H54 (cell line): ENCODE measurements at regions not wholly inside any gene's neighbourhood (a gene's known extent, or its start where the extent isn't known, plus 50 kb on each side); places are given as distances from the start of the nearest gene placed in this dataset.

Experiments
- DNase-seq: peaks from one replicate; pipeline ENCODE4 v3.0.0; 2011; ENCODE audit warnings: low spot score, mixed read lengths; ENCODE audit not compliant: insufficient read length
- FAIRE-seq: peaks from 3 replicates; lab custom pipeline; 2011; peaks lifted over from hg19 to GRCh38; lab: Jason Lieb, UNC
- POLR2A ChIP-seq: IDR thresholded peaks from 2 replicates; pipeline ENCODE4 v1.6.1; 2011; ENCODE audit warnings: low read depth, mild to moderate bottlenecking, low read length

- FAIRE-seq (no peak), DNase-seq (no peak)
- TF ChIP-seq POLR2A, result no peak
Observed at GRCh38 chr9:23541976-23542375, 284.1 kb downstream of the ELAVL2 start.

GRCh38 chr9:23542438-23542837 is 283.6 kb downstream of the ELAVL2 start:
- FAIRE-seq (no peak), DNase-seq (no peak)
- no peak for TF ChIP-seq POLR2A

- FAIRE-seq (no peak), DNase-seq (no peak)
- no peak for TF ChIP-seq POLR2A
Observed at GRCh38 chr9:23542927-23543326, 283.1 kb downstream of the ELAVL2 start.

GRCh38 chr9:23543419-23543818 is 282.6 kb downstream of the ELAVL2 start:
- peak; percentile 15 for DNase-seq

GRCh38 chr9:23545728-23546127 is 280.3 kb downstream of the ELAVL2 start:
- no peak for TF ChIP-seq POLR2A
- DNase-seq, result no peak
- FAIRE-seq, result no peak

More at GRCh38 chr9:23543419-23543818, 282.6 kb downstream of the ELAVL2 start:
- TF ChIP-seq POLR2A, result no peak
- FAIRE-seq, result peak; percentile 91

GRCh38 chr9:23551311-23551721 is 274.7 kb downstream of the ELAVL2 start:
- FAIRE-seq (no peak), DNase-seq (no peak)
- no peak for TF ChIP-seq POLR2A

- no peak for TF ChIP-seq POLR2A
- no peak for DNase-seq
- FAIRE-seq, result no peak
Observed at GRCh38 chr9:23551929-23552707, 273.9 kb downstream of the ELAVL2 start.

GRCh38 chr9:23552876-23553601 is 273.0 kb downstream of the ELAVL2 start:
- TF ChIP-seq POLR2A, result no peak
- DNase-seq (no peak), FAIRE-seq (no peak)

- FAIRE-seq (no peak), DNase-seq (no peak)
- TF ChIP-seq POLR2A, result no peak
Observed at GRCh38 chr9:23554686-23555085, 271.4 kb downstream of the ELAVL2 start.

GRCh38 chr9:23555851-23556250 is 270.2 kb downstream of the ELAVL2 start:
- no peak for TF ChIP-seq POLR2A
- FAIRE-seq (no peak), DNase-seq (no peak)

- FAIRE-seq, result no peak
Observed at GRCh38 chr9:23556459-23556858, 269.6 kb downstream of the ELAVL2 start.

GRCh38 chr9:23557689-23558088 is 268.4 kb downstream of the ELAVL2 start:
- peak; percentile 43 for FAIRE-seq
- DNase-seq, result no peak
- TF ChIP-seq POLR2A, result no peak

More at GRCh38 chr9:23556459-23556858, 269.6 kb downstream of the ELAVL2 start:
- TF ChIP-seq POLR2A, result no peak
- no peak for DNase-seq

GRCh38 chr9:23559522-23559921 is 266.5 kb downstream of the ELAVL2 start:
- TF ChIP-seq POLR2A, result no peak
- FAIRE-seq (no peak), DNase-seq (no peak)

GRCh38 chr9:23563517-23563916 is 262.5 kb downstream of the ELAVL2 start:
- DNase-seq, result no peak

More at GRCh38 chr9:23563517-23563916, 262.5 kb downstream of the ELAVL2 start:
- no peak for TF ChIP-seq POLR2A
- FAIRE-seq, result peak; percentile 88
